Omental fat pad (tissue), 3 donors: ENCODE measurements at regions not wholly inside any gene's neighbourhood (a gene's known extent, or its start where the extent isn't known, plus 50 kb on each side); places are given as distances from the start of the nearest gene placed in this dataset.

ENCODE experiments used
- ATAC-seq: fragments of 150-250 bp; one replicate; pipeline ENCODE4 v1.9.1; 2016; ENCODE audit warnings: mild to moderate bottlenecking, moderate library complexity; ENCODE audit not compliant: low FRiP score
- DNase-seq: peaks from one replicate; pipeline ENCODE4 v3.0.0-alpha.2; 2019; ENCODE audit warnings: low spot score
- CTCF ChIP-seq, 3 donors: fragments of 450-650 bp; IDR thresholded peaks; one replicate each; pipeline ENCODE4 v1.5.1; 2016 to 2017; ENCODE audit warnings: antibody characterized with exemption in 3 of 3, mild to moderate bottlenecking in 3 of 3, moderate library complexity in 2 of 3

DNA sequence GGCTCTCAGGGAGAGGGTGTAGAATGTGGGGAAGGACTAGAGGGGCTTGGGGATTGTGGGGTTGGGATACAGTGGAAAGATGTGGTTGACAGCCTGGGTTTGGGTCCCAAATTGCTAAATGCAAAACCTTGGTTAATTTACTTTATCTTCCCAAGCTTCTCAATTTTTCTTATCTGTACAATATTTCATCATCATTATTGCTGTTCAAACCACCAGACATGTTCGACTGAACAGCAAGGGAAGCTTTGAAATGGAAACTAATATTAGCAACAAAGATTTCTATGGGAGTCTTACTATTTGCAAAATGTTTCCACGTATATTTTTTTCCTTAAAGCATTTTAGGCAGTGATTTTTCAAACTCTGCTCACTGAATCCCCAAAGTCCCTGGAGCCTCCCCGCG, 67.0 kb upstream of the KAZN start:
- no peak for TF ChIP-seq CTCF (IDR thresholded peaks at IDR 0.05)
- DNase-seq (no peak), ATAC-seq (no peak)

DNA sequence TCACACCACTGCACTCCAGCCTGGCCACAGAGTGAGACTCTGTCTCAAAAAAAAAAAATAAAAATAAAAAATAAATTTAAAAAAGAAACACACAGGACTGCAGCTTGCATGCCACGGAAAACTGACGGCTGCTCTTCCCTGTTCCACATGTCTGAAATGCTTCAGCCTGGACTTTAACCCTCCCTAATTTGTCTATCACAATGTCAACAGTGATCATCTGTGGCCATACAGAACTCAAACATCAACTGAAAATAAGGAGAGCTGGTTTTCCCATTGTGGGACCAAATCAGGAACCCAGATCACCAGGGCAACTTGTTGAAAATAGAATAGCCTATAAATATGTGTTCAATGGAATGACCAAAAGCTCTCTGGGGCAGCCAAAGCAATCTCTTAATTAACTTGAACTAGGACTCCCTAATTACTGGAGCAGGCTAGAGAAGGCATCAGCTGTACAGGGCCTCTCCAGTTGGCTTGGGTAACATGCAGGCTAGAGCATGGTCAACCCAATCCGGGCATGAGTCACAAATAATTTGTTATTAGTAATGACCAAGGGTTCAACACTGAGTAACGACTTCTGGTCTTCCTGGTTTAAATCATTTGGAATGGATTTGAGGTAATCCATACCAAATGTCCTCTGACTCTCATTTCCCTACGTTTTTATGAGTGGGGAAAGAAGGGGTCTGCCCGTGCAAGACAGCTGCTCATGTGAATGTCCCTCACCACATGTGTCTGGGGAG, 62.7 kb upstream of the KAZN start:
- TF ChIP-seq CTCF (IDR thresholded peaks at IDR 0.05) = no peak
- no peak for ATAC-seq

GRCh38 chr1:14538335-14538734, 60.1 kb upstream of the KAZN start:
- DNase-seq = no peak
- ATAC-seq = no peak
- no peak for TF ChIP-seq CTCF (IDR thresholded peaks at IDR 0.05)

More for the DNA sequence above, 62.7 kb upstream of the KAZN start:
- no peak for DNase-seq

DNA sequence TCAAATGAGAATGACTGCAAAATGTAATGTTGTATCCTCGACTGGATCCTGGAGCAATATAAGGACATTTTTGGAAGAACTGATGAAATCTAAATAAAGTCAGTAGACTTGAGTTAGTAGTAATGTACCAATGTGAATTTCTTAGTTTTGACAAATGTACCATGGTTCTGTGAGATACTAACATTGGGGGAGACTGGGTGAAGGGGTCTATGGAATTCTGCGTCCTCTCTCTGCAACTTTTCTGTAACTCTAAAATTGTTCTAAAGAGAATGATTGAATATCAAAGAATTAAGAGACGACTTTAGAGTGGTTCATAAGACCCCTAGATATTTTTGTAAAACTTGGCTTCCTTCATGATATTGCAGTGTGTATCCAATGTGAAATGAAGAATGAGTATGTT, 59.2 kb upstream of the KAZN start:
- no peak for TF ChIP-seq CTCF (IDR thresholded peaks at IDR 0.05)
- ATAC-seq = no peak
- no peak for DNase-seq

GRCh38 chr1:14539953-14540563, 58.4 kb upstream of the KAZN start:
- ATAC-seq (no peak), DNase-seq (no peak)
- TF ChIP-seq CTCF (IDR thresholded peaks at IDR 0.05) = no peak

DNA sequence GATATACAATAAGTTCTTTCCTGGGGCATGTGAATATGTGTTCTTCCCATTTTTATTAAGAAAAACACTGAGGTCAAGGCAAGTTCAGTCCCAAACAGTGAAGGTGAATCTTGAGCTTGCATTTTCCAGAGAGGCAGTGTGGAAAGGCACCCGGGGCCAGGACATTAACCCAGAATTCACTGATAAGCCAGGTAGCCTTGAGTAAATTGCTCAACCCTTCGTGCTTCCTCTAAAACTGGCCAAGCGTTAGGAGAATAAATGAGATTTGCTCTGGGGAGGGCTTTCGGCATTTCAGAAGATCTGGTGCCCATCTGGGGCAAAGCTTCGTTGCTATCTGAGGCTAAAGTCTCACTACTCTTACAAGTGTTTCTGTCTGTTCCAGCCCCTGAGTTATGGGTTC, 57.1 kb upstream of the KAZN start:
- no peak for TF ChIP-seq CTCF (IDR thresholded peaks at IDR 0.05)
- ATAC-seq = no peak
- no peak for DNase-seq
